Coronary artery (tissue), 2 donors: ENCODE measurements at regions not wholly inside any gene's neighbourhood (a gene's known extent, or its start where the extent isn't known, plus 50 kb on each side); places are given as distances from the start of the nearest gene placed in this dataset.

Source experiments
- DNase-seq: peaks from one replicate; pipeline ENCODE4 v3.0.0-alpha.2; 2017; ENCODE audit warnings: low spot score
- H3K27ac ChIP-seq, 2 donors: fragments of 200-600 bp; sonication (generic); one replicate each; pipeline ENCODE4 v1.5.1; 2016 to 2019
- H3K4me3 ChIP-seq: fragments of 200-600 bp; sonication (generic); 2 replicates; pipeline ENCODE4 v1.5.1; 2016; ENCODE audit warnings: mild to moderate bottlenecking, moderate library complexity
- CTCF ChIP-seq: fragments of 200-600 bp; sonication (generic); IDR thresholded peaks from one replicate; pipeline ENCODE4 v1.5.1; 2019; ENCODE audit warnings: antibody characterized with exemption

GRCh38 chr7:10316488-10316887 is 657.2 kb upstream of the PHF14 start:
- TF ChIP-seq CTCF, result no peak
- no peak for DNase-seq

GRCh38 chr7:10325395-10325794 is 648.3 kb upstream of the PHF14 start:
- TF ChIP-seq CTCF, result no peak
- Histone ChIP-seq H3K4me3 (no peak overlapping the region), H3K27ac (no peak overlapping the region)
- DNase-seq, result no peak

More at GRCh38 chr7:10316488-10316887, 657.2 kb upstream of the PHF14 start:
- no peak overlapping the region for H3K27ac ChIP-seq
- no peak overlapping the region for H3K4me3 ChIP-seq

GRCh38 chr7:10343108-10343507 is 630.6 kb upstream of the PHF14 start:
- Histone ChIP-seq H3K27ac (no peak overlapping the region), H3K4me3 (no peak overlapping the region)
- TF ChIP-seq CTCF, result no peak
- no peak for DNase-seq

- no peak for TF ChIP-seq CTCF
- Histone ChIP-seq H3K27ac (no peak overlapping the region), H3K4me3 (no peak overlapping the region)
- DNase-seq, result no peak
These were observed 627.6 kb upstream of the PHF14 start for GRCh38 chr7:10346032-10346431.

GRCh38 chr7:10355816-10356215 is 617.9 kb upstream of the PHF14 start:
- no peak overlapping the region for H3K4me3 ChIP-seq
- no peak for TF ChIP-seq CTCF
- no peak overlapping the region for H3K27ac ChIP-seq
- no peak for DNase-seq

GRCh38 chr7:10360050-10360449 is 613.6 kb upstream of the PHF14 start:
- H3K4me3 ChIP-seq, result no peak overlapping the region
- TF ChIP-seq CTCF, result no peak
- no peak for DNase-seq

GRCh38 chr7:10401793-10402192 is 571.9 kb upstream of the PHF14 start:
- Histone ChIP-seq H3K27ac (no peak overlapping the region), H3K4me3 (no peak overlapping the region)
- DNase-seq, result no peak
- no peak for TF ChIP-seq CTCF

More at GRCh38 chr7:10360050-10360449, 613.6 kb upstream of the PHF14 start:
- no peak overlapping the region for H3K27ac ChIP-seq
